ENCODE measurements at regions not wholly inside any gene's neighbourhood (a gene's known extent, or its start where the extent isn't known, plus 50 kb on each side); places are given as distances from the start of the nearest gene placed in this dataset.

DNA sequence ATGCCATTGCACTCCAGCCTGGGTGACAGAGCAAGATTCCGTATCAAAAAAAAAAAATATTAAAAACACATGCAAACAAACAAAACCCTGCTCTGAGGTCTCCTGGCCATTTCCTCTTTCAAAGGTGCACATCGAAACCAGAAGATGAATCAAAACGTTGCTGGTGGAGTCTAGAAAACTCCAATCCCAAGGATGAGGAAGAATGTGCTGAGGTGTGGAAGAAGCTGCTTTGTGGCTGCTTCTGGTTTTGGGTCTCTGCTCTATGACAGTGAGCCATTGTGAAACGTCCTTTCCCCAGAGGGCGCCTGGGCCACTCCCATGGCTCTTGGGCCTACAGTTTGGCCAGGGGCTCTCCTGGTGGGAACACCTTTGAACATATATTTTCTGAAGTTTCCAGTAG, 112.6 kb downstream of the IRF8 start:
- intact Hi-C loops (cut with micrococcal nuclease), result no loop called here
- DNase-seq (ENCODE audit: low read depth, low spot score) (no peak), ATAC-seq (no peak)
- H3K27me3 ChIP-seq (ENCODE audit: insufficient read depth, low read length), result peaks cover 13% of the 10 kb centered on the region
- H3K9me3 ChIP-seq (ENCODE audit: control insufficient read depth in 1 of 2, insufficient read depth in 1 of 2, low read depth in 1 of 2, low read length in 2 of 2), result peaks cover 0 to 4% of the 10 kb centered on the region in 2 experiments; a peak in 1 of 4 replicates
- ChIA-PET RAD21 (ENCODE audit: low non-redundant PET in 1 of 2, low total read pairs in 2 of 2, uncharacterized antibody in 2 of 2, unreplicated experiment in 2 of 2) (no interaction called here), CTCF (interaction anchor here (1.6 to 1.7 kb wide), 2 partner anchors 191 to 192 kb away, joined by 5 read pairs; no protein-coding TSS in a partner anchor), POLR2A (no interaction called here)
- H2AFZ ChIP-seq (ENCODE audit: low read depth, low read length, poor library complexity, severe bottlenecking), result no peak overlapping the region
- no peaks in the 10 kb centered on the region for H3K79me2 ChIP-seq (ENCODE audit: insufficient read depth, low read length)
- no peak overlapping the region for H3K9ac ChIP-seq (ENCODE audit: low read length)
- no peak overlapping the region for H3K4me3 ChIP-seq (replicated peaks in 1 of 2; ENCODE audit: low read depth in 1 of 2, low read length in 2 of 2)
- H3K27ac ChIP-seq (ENCODE audit: low read depth, low read length), result no peak overlapping the region
- no peaks in the 10 kb centered on the region for H3K4me1 ChIP-seq (ENCODE audit: control insufficient read depth in 1 of 2, insufficient read depth in 2 of 2, low read length in 2 of 2)
- TF ChIP-seq EGR1 (IDR thresholded peaks at IDR 0.05; ENCODE audit: low read depth) (no peak), POLR2A (IDR thresholded peaks at IDR 0.05; ENCODE audit: borderline replicate concordance, extremely low read depth, insufficient read depth, insufficient read length) (no peak), YY1 (IDR thresholded peaks at IDR 0.05; ENCODE audit: extremely low read depth, insufficient replicate concordance, low read depth, low read length) (no peak), EZH2phosphoT487 (IDR thresholded peaks at IDR 0.05; ENCODE audit: borderline replicate concordance) (no peak), TCF7L2 (IDR thresholded peaks at IDR 0.05; ENCODE audit: borderline replicate concordance, extremely low read depth, insufficient read depth, insufficient read length) (no peak), SP1 (IDR thresholded peaks at IDR 0.05; ENCODE audit: low read depth) (no peak)
- TF ChIP-seq, protein P1, sequence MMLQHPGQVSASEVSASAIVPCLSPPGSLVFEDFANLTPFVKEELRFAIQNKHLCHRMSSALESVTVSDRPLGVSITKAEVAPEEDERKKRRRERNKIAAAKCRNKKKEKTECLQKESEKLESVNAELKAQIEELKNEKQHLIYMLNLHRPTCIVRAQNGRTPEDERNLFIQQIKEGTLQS (IDR thresholded peaks at IDR 0.05), result no peak
- TF ChIP-seq, protein P2, sequence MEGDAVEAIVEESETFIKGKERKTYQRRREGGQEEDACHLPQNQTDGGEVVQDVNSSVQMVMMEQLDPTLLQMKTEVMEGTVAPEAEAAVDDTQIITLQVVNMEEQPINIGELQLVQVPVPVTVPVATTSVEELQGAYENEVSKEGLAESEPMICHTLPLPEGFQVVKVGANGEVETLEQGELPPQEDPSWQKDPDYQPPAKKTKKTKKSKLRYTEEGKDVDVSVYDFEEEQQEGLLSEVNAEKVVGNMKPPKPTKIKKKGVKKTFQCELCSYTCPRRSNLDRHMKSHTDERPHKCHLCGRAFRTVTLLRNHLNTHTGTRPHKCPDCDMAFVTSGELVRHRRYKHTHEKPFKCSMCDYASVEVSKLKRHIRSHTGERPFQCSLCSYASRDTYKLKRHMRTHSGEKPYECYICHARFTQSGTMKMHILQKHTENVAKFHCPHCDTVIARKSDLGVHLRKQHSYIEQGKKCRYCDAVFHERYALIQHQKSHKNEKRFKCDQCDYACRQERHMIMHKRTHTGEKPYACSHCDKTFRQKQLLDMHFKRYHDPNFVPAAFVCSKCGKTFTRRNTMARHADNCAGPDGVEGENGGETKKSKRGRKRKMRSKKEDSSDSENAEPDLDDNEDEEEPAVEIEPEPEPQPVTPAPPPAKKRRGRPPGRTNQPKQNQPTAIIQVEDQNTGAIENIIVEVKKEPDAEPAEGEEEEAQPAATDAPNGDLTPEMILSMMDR (IDR thresholded peaks at IDR 0.05 in 2 of 3, conservative IDR thresholded peaks at IDR 0.05 in 1 of 3; ENCODE audit: borderline replicate concordance in 1 of 3, insufficient read depth in 1 of 3, low read depth in 2 of 3, low read length in 2 of 3), result no peak
- BruUV-seq (replicated peaks), result no TSS peak
- H3K4me2 ChIP-seq (ENCODE audit: low read length), result no peak overlapping the region
- H3K9me2 ChIP-seq (ENCODE audit: insufficient read depth), result no peaks in the 10 kb centered on the region
- no peaks in the 10 kb centered on the region for H4K20me1 ChIP-seq (ENCODE audit: insufficient read depth)
- no peaks in the 10 kb centered on the region for H3K36me3 ChIP-seq (ENCODE audit: control insufficient read depth in 1 of 2, insufficient read depth in 2 of 2, low read length in 2 of 2)
